Liver (tissue), 3 donors: ENCODE measurements at regions not wholly inside any gene's neighbourhood (a gene's known extent, or its start where the extent isn't known, plus 50 kb on each side); places are given as distances from the start of the nearest gene placed in this dataset.

Source experiments
- CTCF ChIP-seq: fragments of 150-350 bp; IDR thresholded peaks from 2 replicates; pipeline ENCODE4 v1.5.1; 2017; ENCODE audit warnings: improper control_type of control experiment, low read depth, low read length; ENCODE audit not compliant: missing input control
- EGR1 ChIP-seq, 2 donors: IDR thresholded peaks; 2 replicates each; pipeline ENCODE4 v1.6.1; 2016 to 2018; ENCODE audit warnings: antibody characterized with exemption in 2 of 2, low read depth in 2 of 2
- FOXA1 ChIP-seq: IDR thresholded peaks from 2 replicates; pipeline ENCODE4 v1.6.1; 2016; ENCODE audit warnings: antibody characterized with exemption
- MAX ChIP-seq: IDR thresholded peaks from 2 replicates; pipeline ENCODE4 v1.6.1; 2016; ENCODE audit warnings: antibody characterized with exemption
- REST ChIP-seq: IDR thresholded peaks from 2 replicates; pipeline ENCODE4 v1.6.1; 2016; ENCODE audit warnings: antibody characterized with exemption, mild to moderate bottlenecking
- RXRA ChIP-seq, 2 donors: IDR thresholded peaks; 2 replicates each; pipeline ENCODE4 v1.6.1; 2017 to 2018; ENCODE audit warnings: antibody characterized with exemption in 2 of 2, mild to moderate bottlenecking in 1 of 2
- TAF1 ChIP-seq: conservative IDR thresholded peaks from 2 replicates; pipeline ENCODE4 v1.6.1; 2016; ENCODE audit warnings: antibody characterized with exemption, mild to moderate bottlenecking
- YY1 ChIP-seq: IDR thresholded peaks from 2 replicates; pipeline ENCODE4 v1.6.1; 2016; ENCODE audit warnings: antibody characterized with exemption, mild to moderate bottlenecking
- donor health status: healthy.
- donor health status: healthy.

GRCh38 chr16:85470873-85471272 is 142.2 kb upstream of the GSE1 start:
- TF ChIP-seq CTCF (no peak), FOXA1 (no peak), REST (no peak), RXRA (IDR thresholded peaks at IDR 0.05) (no peak), EGR1 (IDR thresholded peaks at IDR 0.05; ENCODE audit: low read depth in 2 of 2) (no peak), MAX (no peak), YY1 (no peak), TAF1 (no peak)
